ENCODE measurements at regions not wholly inside any gene's neighbourhood (a gene's known extent, or its start where the extent isn't known, plus 50 kb on each side); places are given as distances from the start of the nearest gene placed in this dataset.

DNA sequence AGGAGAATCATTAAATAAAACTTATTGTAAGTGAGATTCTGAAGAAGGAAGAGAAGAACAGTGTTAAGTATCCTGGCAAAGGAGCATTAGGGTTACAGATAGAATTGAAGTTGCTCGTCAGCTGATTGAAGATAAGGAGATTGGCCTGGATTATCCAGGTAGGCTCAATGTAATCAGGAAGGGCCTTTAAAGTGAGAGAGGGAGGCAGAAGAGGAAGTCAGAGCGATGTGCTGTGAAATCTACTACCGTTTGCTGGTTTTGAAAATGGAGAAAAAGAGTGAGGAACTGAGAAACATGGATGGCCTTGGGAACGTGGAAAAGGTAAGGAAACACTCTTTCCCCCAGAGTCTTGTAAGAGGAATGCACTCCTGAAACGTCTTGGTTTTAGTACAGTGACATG lies 245.7 kb downstream of the ANTXR2 start:
- TF ChIP-seq, protein P1, sequence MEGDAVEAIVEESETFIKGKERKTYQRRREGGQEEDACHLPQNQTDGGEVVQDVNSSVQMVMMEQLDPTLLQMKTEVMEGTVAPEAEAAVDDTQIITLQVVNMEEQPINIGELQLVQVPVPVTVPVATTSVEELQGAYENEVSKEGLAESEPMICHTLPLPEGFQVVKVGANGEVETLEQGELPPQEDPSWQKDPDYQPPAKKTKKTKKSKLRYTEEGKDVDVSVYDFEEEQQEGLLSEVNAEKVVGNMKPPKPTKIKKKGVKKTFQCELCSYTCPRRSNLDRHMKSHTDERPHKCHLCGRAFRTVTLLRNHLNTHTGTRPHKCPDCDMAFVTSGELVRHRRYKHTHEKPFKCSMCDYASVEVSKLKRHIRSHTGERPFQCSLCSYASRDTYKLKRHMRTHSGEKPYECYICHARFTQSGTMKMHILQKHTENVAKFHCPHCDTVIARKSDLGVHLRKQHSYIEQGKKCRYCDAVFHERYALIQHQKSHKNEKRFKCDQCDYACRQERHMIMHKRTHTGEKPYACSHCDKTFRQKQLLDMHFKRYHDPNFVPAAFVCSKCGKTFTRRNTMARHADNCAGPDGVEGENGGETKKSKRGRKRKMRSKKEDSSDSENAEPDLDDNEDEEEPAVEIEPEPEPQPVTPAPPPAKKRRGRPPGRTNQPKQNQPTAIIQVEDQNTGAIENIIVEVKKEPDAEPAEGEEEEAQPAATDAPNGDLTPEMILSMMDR (conservative IDR thresholded peaks at IDR 0.05 in 1 of 2, IDR thresholded peaks at IDR 0.05 in 1 of 2; ENCODE audit: low read depth in 1 of 2, low read length in 2 of 2), result no peak
- no peak for TF ChIP-seq EZH2 (IDR thresholded peaks at IDR 0.05; ENCODE audit: low read length, missing control alignments)
